ENCODE measurements at regions not wholly inside any gene's neighbourhood (a gene's known extent, or its start where the extent isn't known, plus 50 kb on each side); places are given as distances from the start of the nearest gene placed in this dataset.

GRCh38 chr12:88994971-88995370, 357.3 kb downstream of the DUSP6 start:
- TF ChIP-seq POLR2AphosphoS5 (IDR thresholded peaks at IDR 0.05; ENCODE audit: borderline replicate concordance, low read depth, low read length) (no peak), EZH2 (IDR thresholded peaks at IDR 0.05) (no peak), FOXP2 (optimal IDR thresholded peaks at IDR 0.05; ENCODE audit: control extremely low read depth, extremely low read length, insufficient read depth) (no peak)

Measured in SK-N-MC (cell line).